Muscle layer of duodenum (tissue), 2 donors: ENCODE measurements at regions not wholly inside any gene's neighbourhood (a gene's known extent, or its start where the extent isn't known, plus 50 kb on each side); places are given as distances from the start of the nearest gene placed in this dataset.

ENCODE experiments used
- H3K27ac ChIP-seq: one replicate; pipeline ENCODE4 v1.7.0; 2013; ENCODE audit warnings: mild to moderate bottlenecking, low read length
- H3K27me3 ChIP-seq: one replicate; pipeline ENCODE4 v1.7.0; 2013; ENCODE audit warnings: low read depth, mild to moderate bottlenecking, control low read depth, low read length
- H3K36me3 ChIP-seq, 2 donors: one replicate each; pipeline ENCODE4 v1.7.0; 2013; ENCODE audit warnings: low read length in 2 of 2, control low read depth in 1 of 2, mild to moderate bottlenecking in 1 of 2; ENCODE audit not compliant: insufficient read depth in 2 of 2, control insufficient read depth in 1 of 2
- H3K4me1 ChIP-seq, 2 donors: one replicate each; pipeline ENCODE4 v1.7.0; 2013; ENCODE audit warnings: low read length in 2 of 2, mild to moderate bottlenecking in 2 of 2, control low read depth in 1 of 2, moderate library complexity in 1 of 2; ENCODE audit not compliant: insufficient read depth in 2 of 2, control insufficient read depth in 1 of 2
- H3K4me3 ChIP-seq, 2 donors: one replicate each; pipeline ENCODE4 v1.7.0; 2013; ENCODE audit warnings: low read length in 2 of 2, low read depth in 1 of 2, mild to moderate bottlenecking in 1 of 2
- H3K9me3 ChIP-seq, 2 donors: one replicate each; pipeline ENCODE4 v1.7.0; 2013; ENCODE audit warnings: low read length in 2 of 2, control low read depth in 1 of 2, mild to moderate bottlenecking in 1 of 2; ENCODE audit not compliant: control insufficient read depth in 1 of 2
- donor health status: healthy.

GRCh38 chr5:107310181-107310580, 360.6 kb downstream of the EFNA5 start:
- Histone ChIP-seq H3K27me3 (no peaks in the 10 kb centered on the region), H3K36me3 (no peaks in the 10 kb centered on the region), H3K4me1 (no peaks in the 10 kb centered on the region), H3K27ac (no peak overlapping the region), H3K4me3 (no peak overlapping the region), H3K9me3 (no peaks in the 10 kb centered on the region)

- H3K4me3 ChIP-seq: no peak overlapping the region
- no peaks in the 10 kb centered on the region for H3K27me3 ChIP-seq
- no peaks in the 10 kb centered on the region for H3K4me1 ChIP-seq
- H3K36me3 ChIP-seq: no peaks in the 10 kb centered on the region
- no peaks in the 10 kb centered on the region for H3K9me3 ChIP-seq
- H3K27ac ChIP-seq: no peak overlapping the region
Observed at GRCh38 chr5:107306594-107306993, 364.1 kb downstream of the EFNA5 start.

- Histone ChIP-seq H3K4me1 (no peaks in the 10 kb centered on the region), H3K27ac (no peak overlapping the region), H3K36me3 (no peaks in the 10 kb centered on the region), H3K27me3 (no peaks in the 10 kb centered on the region), H3K4me3 (no peak overlapping the region), H3K9me3 (no peaks in the 10 kb centered on the region)
Observed at GRCh38 chr5:107306002-107306401, 364.7 kb downstream of the EFNA5 start.

GRCh38 chr5:107304684-107305083, 366.1 kb downstream of the EFNA5 start:
- Histone ChIP-seq H3K4me3 (no peak overlapping the region), H3K27ac (no peak overlapping the region), H3K9me3 (no peaks in the 10 kb centered on the region), H3K4me1 (no peaks in the 10 kb centered on the region), H3K27me3 (no peaks in the 10 kb centered on the region), H3K36me3 (no peaks in the 10 kb centered on the region)

DNA sequence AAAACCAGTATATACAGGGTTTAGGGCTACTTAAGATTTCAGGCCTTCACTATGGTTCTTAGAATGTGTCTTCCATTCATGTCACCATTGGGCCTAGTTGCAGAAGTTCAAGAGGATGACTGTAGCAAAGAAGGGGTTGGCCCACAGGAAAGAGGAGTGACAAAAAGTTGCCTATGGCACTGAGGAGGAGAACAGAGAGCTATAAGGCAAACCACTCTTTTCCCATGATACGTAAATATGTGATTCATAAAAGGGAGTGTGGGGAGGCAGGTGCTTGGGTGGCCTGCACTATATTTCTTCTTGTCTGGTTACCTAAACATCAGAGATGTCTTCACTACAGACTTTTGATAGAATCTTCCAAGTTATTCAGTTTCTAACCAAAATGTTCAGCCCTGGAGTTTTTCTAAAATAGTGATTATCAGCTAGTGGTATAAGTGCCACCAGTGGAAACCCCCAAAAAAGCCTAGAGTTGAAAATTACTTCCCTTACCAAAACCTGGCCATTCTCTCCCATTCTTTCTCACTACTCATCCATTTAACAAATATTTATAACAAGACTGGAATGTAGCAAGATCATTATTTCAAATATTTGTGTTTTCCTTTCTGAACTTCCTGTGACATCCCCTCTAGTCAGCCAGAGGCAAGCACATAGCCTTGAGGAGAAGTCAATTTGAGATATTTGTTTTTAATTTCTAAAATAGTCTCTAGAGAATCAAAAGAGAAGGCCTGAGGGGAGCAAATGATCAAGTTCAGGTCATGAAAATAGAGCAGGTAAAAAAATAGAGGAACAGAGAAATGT, 367.4 kb downstream of the EFNA5 start:
- H3K4me1 ChIP-seq: no peaks in the 10 kb centered on the region
- no peaks in the 10 kb centered on the region for H3K9me3 ChIP-seq
- H3K4me3 ChIP-seq: no peak overlapping the region
- no peak overlapping the region for H3K27ac ChIP-seq
- H3K27me3 ChIP-seq: no peaks in the 10 kb centered on the region
- no peaks in the 10 kb centered on the region for H3K36me3 ChIP-seq

GRCh38 chr5:107302441-107302840, 368.3 kb downstream of the EFNA5 start:
- Histone ChIP-seq H3K4me1 (no peaks in the 10 kb centered on the region), H3K4me3 (no peak overlapping the region), H3K9me3 (no peaks in the 10 kb centered on the region), H3K36me3 (no peaks in the 10 kb centered on the region), H3K27me3 (no peaks in the 10 kb centered on the region), H3K27ac (no peak overlapping the region)

GRCh38 chr5:107301999-107302398, 368.7 kb downstream of the EFNA5 start:
- no peaks in the 10 kb centered on the region for H3K36me3 ChIP-seq
- H3K4me1 ChIP-seq: no peaks in the 10 kb centered on the region
- H3K4me3 ChIP-seq: no peak overlapping the region
- no peak overlapping the region for H3K27ac ChIP-seq
- H3K9me3 ChIP-seq: no peaks in the 10 kb centered on the region
- no peaks in the 10 kb centered on the region for H3K27me3 ChIP-seq

DNA sequence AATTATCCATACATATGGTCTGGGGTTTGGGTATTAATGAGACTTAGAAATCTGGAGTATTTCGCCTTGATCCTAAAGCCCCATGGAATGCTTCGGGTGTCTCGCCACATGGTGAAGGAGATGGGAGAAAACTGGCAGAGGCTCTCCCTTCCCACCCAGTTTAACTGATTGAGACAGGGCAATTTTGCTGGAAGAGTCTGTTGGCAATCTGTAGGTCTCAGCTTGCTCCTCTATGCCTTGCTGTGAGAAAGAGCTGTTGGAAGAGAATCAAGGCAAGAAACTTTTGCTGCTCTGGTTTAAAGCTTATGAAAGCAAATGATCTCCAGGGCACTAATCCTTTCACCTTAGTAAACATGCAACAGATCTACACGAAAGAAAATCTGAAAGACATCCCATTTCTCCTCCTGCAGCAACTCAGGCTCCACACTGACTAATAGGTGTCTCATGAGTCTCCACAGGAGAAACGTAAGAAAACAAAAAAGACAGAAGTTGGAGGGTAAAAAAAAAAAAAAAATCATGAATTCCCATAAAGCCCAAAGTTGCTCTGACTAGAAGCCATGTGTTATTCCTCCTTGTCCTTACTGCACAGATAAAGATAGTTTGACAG, 369.9 kb downstream of the EFNA5 start:
- H3K4me1 ChIP-seq: no peaks in the 10 kb centered on the region
- H3K27me3 ChIP-seq: no peaks in the 10 kb centered on the region
- H3K9me3 ChIP-seq: no peaks in the 10 kb centered on the region
- H3K4me3 ChIP-seq: no peak overlapping the region
- H3K36me3 ChIP-seq: no peaks in the 10 kb centered on the region
- H3K27ac ChIP-seq: no peak overlapping the region

GRCh38 chr5:107296572-107296971, 374.2 kb downstream of the EFNA5 start:
- Histone ChIP-seq H3K4me3 (no peak overlapping the region), H3K27ac (no peak overlapping the region), H3K9me3 (no peaks in the 10 kb centered on the region), H3K4me1 (no peaks in the 10 kb centered on the region), H3K36me3 (no peaks in the 10 kb centered on the region), H3K27me3 (no peaks in the 10 kb centered on the region)

- Histone ChIP-seq H3K27me3 (no peaks in the 10 kb centered on the region), H3K36me3 (no peaks in the 10 kb centered on the region), H3K27ac (no peak overlapping the region), H3K4me1 (no peaks in the 10 kb centered on the region), H3K9me3 (no peaks in the 10 kb centered on the region), H3K4me3 (no peak overlapping the region)
Observed at GRCh38 chr5:107295914-107296313, 374.8 kb downstream of the EFNA5 start.

DNA sequence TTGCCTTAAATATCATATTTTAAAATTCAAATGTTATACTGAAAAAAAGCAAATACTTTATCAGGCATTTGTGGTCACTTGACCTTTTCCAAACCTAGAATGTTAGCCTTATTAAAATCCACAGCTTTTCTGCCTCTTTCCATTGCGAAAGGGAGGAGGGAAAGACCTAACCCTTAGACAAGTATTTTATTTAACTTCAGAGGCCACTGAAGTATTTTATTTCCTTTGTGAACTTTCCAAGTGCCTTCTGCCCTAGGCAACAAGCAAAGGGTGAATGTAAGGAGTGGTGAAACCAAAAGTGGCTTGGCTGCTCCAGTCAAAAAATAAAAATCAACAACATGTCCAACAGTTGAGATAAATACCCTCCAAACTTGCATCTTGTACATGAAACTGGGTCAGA, 376.1 kb downstream of the EFNA5 start:
- H3K4me1 ChIP-seq: no peaks in the 10 kb centered on the region
- H3K4me3 ChIP-seq: no peak overlapping the region
- H3K9me3 ChIP-seq: no peaks in the 10 kb centered on the region
- no peaks in the 10 kb centered on the region for H3K36me3 ChIP-seq
- H3K27ac ChIP-seq: no peak overlapping the region
- H3K27me3 ChIP-seq: no peaks in the 10 kb centered on the region

DNA sequence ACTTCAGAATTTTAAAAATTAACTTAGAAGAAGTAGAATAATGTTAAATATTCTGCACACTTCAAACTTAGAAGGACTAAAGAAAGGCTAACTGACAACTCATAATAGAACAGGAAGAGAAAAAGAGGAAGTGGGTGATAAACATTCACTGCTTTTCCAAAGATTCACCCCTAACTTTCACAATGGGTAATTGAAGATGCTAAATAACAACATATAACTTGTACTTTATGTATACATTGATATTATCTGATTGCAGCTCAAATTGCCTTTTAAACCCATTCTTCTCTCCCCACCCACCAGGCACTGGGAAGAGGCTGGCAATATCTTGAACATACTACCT, 376.6 kb downstream of the EFNA5 start:
- H3K36me3 ChIP-seq: no peaks in the 10 kb centered on the region
- H3K4me1 ChIP-seq: no peaks in the 10 kb centered on the region
- H3K9me3 ChIP-seq: no peaks in the 10 kb centered on the region
- no peak overlapping the region for H3K4me3 ChIP-seq
- H3K27me3 ChIP-seq: no peaks in the 10 kb centered on the region
- H3K27ac ChIP-seq: no peak overlapping the region
